C4-2B (cell line): ENCODE measurements at regions not wholly inside any gene's neighbourhood (a gene's known extent, or its start where the extent isn't known, plus 50 kb on each side); places are given as distances from the start of the nearest gene placed in this dataset.

Experiments used
- H3K27ac ChIP-seq: fragments of 450-650 bp; 2 replicates; pipeline ENCODE4 v1.5.1; 2017
- ZFX ChIP-seq: fragments of 450-650 bp; IDR thresholded peaks from 2 replicates; pipeline ENCODE4 v1.6.1; 2017
- TF ChIP-seq, protein P1 (sequence below): fragments of 450-650 bp; conservative IDR thresholded peaks from 2 replicates; pipeline ENCODE4 v1.5.1; 2017; ENCODE audit warnings: mild to moderate bottlenecking

DNA sequence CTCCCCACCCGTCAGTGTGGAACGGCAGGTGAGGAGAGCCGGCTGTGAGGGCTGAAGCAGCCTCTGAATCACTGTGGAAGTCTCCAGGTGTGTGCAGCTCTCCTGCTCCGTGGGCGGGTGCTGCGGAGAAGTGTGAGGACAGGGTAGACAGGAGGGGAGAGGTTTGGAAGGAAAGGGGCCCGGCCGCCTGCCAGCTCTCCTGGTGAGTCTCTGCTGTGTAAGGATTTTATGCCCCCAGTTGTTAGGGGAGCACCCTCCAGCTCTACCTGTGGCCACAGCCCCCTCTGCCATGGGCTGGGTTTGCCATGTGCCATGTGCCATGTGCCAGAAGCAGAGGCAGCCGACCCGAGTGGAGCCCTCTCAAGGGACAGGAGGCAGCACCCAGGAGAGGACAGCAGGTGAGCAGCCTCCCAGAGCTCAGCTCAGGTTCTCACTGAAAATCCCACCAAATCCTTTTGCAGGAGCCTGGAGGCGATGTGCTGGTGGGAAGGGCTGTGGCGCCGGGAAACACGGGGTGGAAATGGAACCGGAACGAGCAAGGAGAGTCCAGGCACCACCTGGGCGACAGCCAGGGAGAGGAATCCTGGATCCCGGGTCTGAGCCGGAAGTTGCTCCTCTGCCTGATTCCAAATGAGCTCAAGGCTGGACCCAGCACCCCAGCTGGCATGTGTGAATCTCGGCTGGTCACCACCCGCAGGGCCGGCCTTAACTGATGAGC lies 804.4 kb downstream of the BRD1 start:
- no peak for TF ChIP-seq ZFX
- TF ChIP-seq, protein P1, sequence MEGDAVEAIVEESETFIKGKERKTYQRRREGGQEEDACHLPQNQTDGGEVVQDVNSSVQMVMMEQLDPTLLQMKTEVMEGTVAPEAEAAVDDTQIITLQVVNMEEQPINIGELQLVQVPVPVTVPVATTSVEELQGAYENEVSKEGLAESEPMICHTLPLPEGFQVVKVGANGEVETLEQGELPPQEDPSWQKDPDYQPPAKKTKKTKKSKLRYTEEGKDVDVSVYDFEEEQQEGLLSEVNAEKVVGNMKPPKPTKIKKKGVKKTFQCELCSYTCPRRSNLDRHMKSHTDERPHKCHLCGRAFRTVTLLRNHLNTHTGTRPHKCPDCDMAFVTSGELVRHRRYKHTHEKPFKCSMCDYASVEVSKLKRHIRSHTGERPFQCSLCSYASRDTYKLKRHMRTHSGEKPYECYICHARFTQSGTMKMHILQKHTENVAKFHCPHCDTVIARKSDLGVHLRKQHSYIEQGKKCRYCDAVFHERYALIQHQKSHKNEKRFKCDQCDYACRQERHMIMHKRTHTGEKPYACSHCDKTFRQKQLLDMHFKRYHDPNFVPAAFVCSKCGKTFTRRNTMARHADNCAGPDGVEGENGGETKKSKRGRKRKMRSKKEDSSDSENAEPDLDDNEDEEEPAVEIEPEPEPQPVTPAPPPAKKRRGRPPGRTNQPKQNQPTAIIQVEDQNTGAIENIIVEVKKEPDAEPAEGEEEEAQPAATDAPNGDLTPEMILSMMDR = no peak
- no peak overlapping the region for H3K27ac ChIP-seq

DNA sequence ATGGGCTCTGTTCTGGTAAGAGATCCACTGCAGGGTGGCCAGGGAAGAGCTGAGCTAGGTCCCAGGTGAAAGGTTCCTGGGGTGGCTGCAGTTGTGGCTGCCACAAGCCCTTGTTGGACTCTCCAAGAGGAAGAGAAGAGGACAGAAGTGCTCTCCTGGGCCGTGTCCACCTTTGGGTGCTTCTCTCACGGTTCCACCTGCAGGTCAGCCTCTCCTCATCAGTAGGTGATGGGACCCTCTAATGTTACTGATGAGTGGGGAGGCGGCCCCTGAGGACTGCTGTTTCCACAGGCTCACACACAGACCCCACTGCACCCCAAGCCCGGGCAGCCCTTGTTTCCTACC lies 804.9 kb downstream of the BRD1 start:
- TF ChIP-seq ZFX = no peak
- H3K27ac ChIP-seq = no peak overlapping the region

DNA sequence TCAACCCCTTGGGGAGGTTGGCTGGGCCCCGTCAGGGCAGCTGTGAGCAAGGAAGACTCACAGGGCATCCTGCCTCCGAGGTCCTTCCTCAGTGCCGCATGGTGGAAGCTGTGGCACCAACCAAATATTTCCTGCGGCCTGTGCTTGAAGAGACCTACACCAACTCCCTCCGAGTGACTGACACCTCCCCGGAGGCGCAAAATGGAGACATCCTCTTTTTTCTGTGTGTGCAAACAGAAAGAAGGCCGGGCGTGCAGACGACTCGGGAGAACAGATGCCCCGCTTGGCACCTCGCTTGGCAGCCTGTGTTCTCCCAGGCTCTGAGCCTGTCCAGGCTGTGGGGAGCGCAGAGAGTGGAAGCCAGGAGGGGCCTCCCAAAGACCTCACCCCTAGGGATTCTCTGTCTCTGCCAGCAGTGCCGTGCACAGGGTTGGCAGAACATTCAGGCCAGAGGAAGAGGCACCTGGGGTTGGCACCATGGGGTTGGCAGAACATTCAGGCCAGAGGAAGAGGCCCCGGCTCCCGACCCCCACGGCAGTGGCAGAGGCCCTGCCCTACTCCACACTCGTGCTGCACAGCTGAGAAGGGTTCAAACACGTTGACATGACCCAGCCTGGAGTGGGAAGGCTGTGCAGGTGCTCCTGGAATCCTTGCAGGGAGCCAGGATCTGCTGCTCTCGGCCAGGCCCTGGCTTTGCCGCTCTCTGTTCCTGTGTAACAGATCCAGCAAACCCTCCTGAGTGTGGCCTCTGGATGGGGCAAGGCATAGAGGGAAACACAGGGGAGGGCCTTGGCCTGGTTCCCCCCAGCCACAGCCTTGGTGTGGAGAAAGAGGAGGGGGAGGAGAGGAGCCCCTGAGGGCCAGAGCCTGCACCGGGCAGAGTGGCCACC lies 805.5 kb downstream of the BRD1 start:
- TF ChIP-seq, protein P1 = no peak
- no peak for TF ChIP-seq ZFX
- H3K27ac ChIP-seq = no peak overlapping the region

DNA sequence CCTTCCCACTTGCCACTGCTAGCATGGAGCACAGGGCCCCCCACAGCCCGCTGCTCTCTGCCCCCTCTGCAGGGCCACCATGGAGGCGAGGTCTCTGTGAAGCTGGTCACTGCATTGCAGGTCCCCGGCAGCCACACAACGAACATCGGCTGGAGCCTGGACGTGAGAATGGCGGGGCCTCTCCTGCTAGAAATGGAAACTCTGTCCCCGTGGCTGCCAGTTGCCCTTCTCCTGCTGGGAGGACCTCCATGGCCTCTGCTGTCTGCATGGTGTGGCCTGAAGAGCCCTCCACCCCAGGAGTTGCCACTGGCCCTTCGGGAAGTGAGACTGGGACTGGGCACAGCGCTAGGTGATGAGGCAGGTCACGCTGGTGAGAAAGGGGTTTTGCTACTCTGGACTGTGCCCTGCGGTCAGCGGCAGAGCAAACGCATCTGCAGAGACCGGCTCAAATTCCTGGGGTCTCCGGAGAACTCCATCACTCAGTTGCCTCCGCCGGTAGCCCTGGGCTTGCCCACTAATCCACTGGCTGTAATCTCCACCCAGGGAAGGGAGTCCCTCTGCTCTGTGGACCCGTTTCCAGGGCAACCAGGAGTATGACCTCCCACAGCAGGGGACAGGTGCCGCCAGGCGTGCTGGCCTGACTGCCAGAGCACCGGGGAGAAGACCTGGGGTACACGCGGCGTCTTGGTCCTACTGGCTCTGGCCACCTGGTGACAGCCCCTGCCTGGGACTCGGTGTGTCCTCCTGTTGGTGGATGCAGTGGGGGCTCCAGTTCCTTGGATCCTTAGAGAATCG lies 806.3 kb downstream of the BRD1 start:
- H3K27ac ChIP-seq = no peak overlapping the region
- TF ChIP-seq, protein P1 = no peak
- no peak for TF ChIP-seq ZFX

DNA sequence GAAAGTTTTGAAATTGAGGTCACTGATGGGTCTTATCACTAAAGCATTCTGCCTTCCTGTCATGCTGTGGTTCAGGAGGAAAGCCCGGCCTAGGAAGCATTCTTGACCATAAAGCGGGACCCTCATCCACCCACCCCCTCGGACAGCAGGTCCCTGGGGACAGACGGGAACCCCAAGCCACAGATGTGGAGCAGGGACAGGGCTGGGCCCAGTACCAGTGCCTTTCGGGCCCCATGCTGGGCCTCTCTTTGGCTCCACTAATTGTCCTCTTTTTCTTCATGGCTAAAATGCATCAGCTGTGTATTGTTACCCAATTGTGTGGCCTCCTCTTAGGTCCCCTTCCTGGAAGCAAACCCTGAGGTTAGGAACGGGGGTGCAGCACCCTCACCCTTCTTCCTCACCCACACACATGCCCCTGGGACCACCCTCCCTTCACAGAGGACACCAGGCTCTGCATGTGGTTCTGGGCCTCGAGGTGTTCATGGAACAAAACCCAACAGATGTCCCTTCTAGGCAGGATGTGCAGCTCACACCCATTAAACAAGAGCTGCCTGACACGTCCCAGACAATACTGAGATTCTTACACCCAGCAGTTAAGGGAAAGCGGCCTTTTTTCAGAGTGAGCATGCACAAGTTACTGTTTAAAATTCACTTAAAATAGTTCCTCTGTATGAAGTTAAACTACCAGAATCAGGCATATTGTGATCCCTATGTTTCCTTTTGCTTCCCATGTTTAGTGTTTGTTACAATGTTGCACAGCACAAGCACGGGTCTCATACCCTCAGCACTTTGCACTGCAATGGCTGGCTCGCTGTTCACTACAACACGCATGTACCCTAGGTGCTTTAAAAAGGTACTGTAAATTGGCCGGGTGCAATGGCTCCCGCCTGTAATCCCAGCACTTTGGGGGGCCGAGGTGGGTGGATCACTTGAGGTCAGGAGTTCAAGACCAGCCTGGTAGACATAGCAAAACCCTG lies 807.6 kb downstream of the BRD1 start:
- no peak for TF ChIP-seq ZFX
- TF ChIP-seq, protein P1 = no peak
- no peak overlapping the region for H3K27ac ChIP-seq

DNA sequence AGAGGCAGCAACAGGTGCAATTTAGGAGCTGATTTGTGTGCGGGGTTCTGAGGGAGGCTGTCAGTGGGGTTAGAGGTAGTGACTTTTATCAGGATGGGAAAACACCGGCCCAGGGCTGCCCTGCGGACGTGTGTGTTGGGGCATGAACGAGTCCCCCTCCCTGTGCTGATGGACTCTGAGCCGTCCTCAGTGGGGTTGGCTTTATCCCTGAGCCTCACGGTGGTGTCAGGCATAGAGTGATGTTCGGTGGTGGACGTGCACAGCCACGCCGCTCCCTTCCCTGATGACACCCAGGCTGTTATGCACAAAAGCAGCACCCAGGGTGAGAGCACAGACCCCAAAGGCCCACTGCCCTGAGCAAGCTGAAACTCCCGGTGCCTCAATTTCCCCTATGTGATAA lies 809.1 kb downstream of the BRD1 start:
- TF ChIP-seq, protein P1 = no peak
- no peak for TF ChIP-seq ZFX
- no peak overlapping the region for H3K27ac ChIP-seq
